IMR-90 (cell line): ENCODE measurements at regions not wholly inside any gene's neighbourhood (a gene's known extent, or its start where the extent isn't known, plus 50 kb on each side); places are given as distances from the start of the nearest gene placed in this dataset.

Source experiments
- ATAC-seq: fragments of 200-7000 bp; cut with Tn5 transposase; 2 replicates; pipeline ENCODE4 v1.9.1; 2020; ENCODE audit warnings: low read depth, mild to moderate bottlenecking, moderate library complexity
- BruUV-seq: library from RNA; stranded (reverse); fragments of 400-500 nt; replicated peaks from 2 replicates; lab custom pipeline; 2021; lab: Mats Ljungman, UMichigan
- CTCF ChIA-PET: fragments of 300-600 bp; formaldehyde crosslinking; extraction: SDS; loops from one replicate; lab custom pipeline; 2021; ENCODE audit warnings: antibody characterized with exemption; lab: Yijun Ruan, JAX
- POLR2A ChIA-PET: fragments of 300-600 bp; sonication (Branson Sonifier 250); formaldehyde crosslinking; loops from one replicate; lab custom pipeline; 2022; ENCODE audit warnings: antibody characterized with exemption; ENCODE audit not compliant: unreplicated experiment; lab: Charles Lee
- DNase-seq: peaks from one replicate; pipeline ENCODE4 v3.0.0; 2013
- H2AFZ ChIP-seq: replicated peaks from 2 replicates; pipeline ENCODE3; 2013; ENCODE audit warnings: low read length, mild to moderate bottlenecking; ENCODE audit not compliant: poor library complexity
- H2AK5ac ChIP-seq: 2 replicates; pipeline ENCODE4 v1.6.1; 2013; ENCODE audit warnings: low read depth, low read length, inconsistent platforms
- H2AK9ac ChIP-seq: replicated peaks from 2 replicates; pipeline ENCODE3; 2013; ENCODE audit warnings: mild to moderate bottlenecking, low read depth, low read length, moderate library complexity; ENCODE audit not compliant: poor library complexity
- H2BK120ac ChIP-seq: 2 replicates; pipeline ENCODE4 v1.6.1; 2013; ENCODE audit warnings: low read depth, low read length, inconsistent platforms
- H2BK15ac ChIP-seq: 3 replicates; pipeline ENCODE4 v1.6.1; 2013; ENCODE audit warnings: low read depth, low read length, inconsistent platforms
- H2BK20ac ChIP-seq: 2 replicates; pipeline ENCODE4 v1.6.1; 2013; ENCODE audit warnings: low read depth, mild to moderate bottlenecking, inconsistent platforms, low read length, moderate library complexity
- H2BK5ac ChIP-seq: 2 replicates; pipeline ENCODE4 v1.6.1; 2013; ENCODE audit warnings: mild to moderate bottlenecking, low read depth, low read length, inconsistent platforms; ENCODE audit not compliant: poor library complexity, severe bottlenecking
- H3K14ac ChIP-seq: replicated peaks from 2 replicates; pipeline ENCODE4 v1.6.1; 2013; ENCODE audit warnings: low read depth, low read length, inconsistent platforms
- H3K18ac ChIP-seq: 2 replicates; pipeline ENCODE4 v1.6.1; 2013; ENCODE audit warnings: low read depth, low read length, control low read depth
- H3K23ac ChIP-seq: 2 replicates; pipeline ENCODE4 v1.6.1; 2013; ENCODE audit warnings: low read depth, low read length, inconsistent platforms
- H3K27ac ChIP-seq: 2 replicates; pipeline ENCODE4 v1.5.1; 2013; ENCODE audit warnings: mild to moderate bottlenecking, control low read depth, low read length; ENCODE audit not compliant: insufficient read depth
- H3K27me3 ChIP-seq: 2 replicates; pipeline ENCODE4 v1.6.1; 2013; ENCODE audit warnings: low read length; ENCODE audit not compliant: control insufficient read depth, insufficient read depth
- H3K36me3 ChIP-seq: 2 replicates; pipeline ENCODE4 v1.6.1; 2013; ENCODE audit warnings: low read length, mixed read lengths; ENCODE audit not compliant: control insufficient read depth, insufficient read depth
- H3K4ac ChIP-seq: 2 replicates; pipeline ENCODE4 v1.6.1; 2013; ENCODE audit warnings: low read depth, low read length, inconsistent platforms
- H3K4me1 ChIP-seq: 2 replicates; pipeline ENCODE4 v1.6.1; 2013; ENCODE audit warnings: low read length, mixed read lengths; ENCODE audit not compliant: control insufficient read depth, insufficient read depth
- H3K4me2 ChIP-seq: 2 replicates; pipeline ENCODE4 v1.6.1; 2013; ENCODE audit warnings: low read depth, mild to moderate bottlenecking, control low read depth, low read length, moderate library complexity
- H3K4me3 ChIP-seq: 2 replicates; pipeline ENCODE4 v1.5.1; 2013; ENCODE audit warnings: low read depth, mild to moderate bottlenecking, control low read depth, low read length, moderate library complexity; ENCODE audit not compliant: insufficient read depth
- H3K56ac ChIP-seq: 2 replicates; pipeline ENCODE4 v1.6.1; 2013; ENCODE audit warnings: low read length, inconsistent platforms; ENCODE audit not compliant: insufficient read depth; ENCODE audit errors: extremely low read depth
- H3K79me1 ChIP-seq, 2 experiments: 2 replicates each; pipeline ENCODE4 v1.6.1; 2013; ENCODE audit warnings: low read length in 2 of 2, inconsistent platforms in 1 of 2, low read depth in 1 of 2
- H3K9ac ChIP-seq: 2 replicates; pipeline ENCODE4 v1.6.1; 2013; ENCODE audit warnings: low read depth, low read length, control low read depth
- H3K9me1 ChIP-seq: 2 replicates; pipeline ENCODE4 v1.6.1; 2013; ENCODE audit warnings: low read length, inconsistent platforms; ENCODE audit not compliant: insufficient read depth
- H3K9me3 ChIP-seq: 2 replicates; pipeline ENCODE4 v1.6.1; 2013; ENCODE audit warnings: low read length; ENCODE audit not compliant: control insufficient read depth, insufficient read depth
- H4K20me1 ChIP-seq: 2 replicates; pipeline ENCODE4 v1.6.1; 2013; ENCODE audit warnings: low read length, inconsistent platforms; ENCODE audit not compliant: insufficient read depth
- H4K5ac ChIP-seq: 2 replicates; pipeline ENCODE4 v1.6.1; 2013; ENCODE audit warnings: mild to moderate bottlenecking, low read depth, low read length, control low read depth
- H4K8ac ChIP-seq, 2 experiments: 2 replicates each; pipeline ENCODE4 v1.6.1; 2013; ENCODE audit warnings: low read depth in 2 of 2, low read length in 2 of 2, control low read depth in 1 of 2, inconsistent platforms in 1 of 2
- H4K91ac ChIP-seq: 2 replicates; pipeline ENCODE4 v1.6.1; 2013; ENCODE audit warnings: low read depth, low read length, inconsistent platforms; ENCODE audit not compliant: insufficient read depth
- BHLHE40 ChIP-seq: fragments of 150-350 bp; IDR thresholded peaks from 2 replicates; pipeline ENCODE4 v1.6.1; 2016; ENCODE audit warnings: mild to moderate bottlenecking, low read depth, low read length
- CEBPB ChIP-seq: IDR thresholded peaks from 2 replicates; pipeline ENCODE4 v1.6.1; 2012; ENCODE audit warnings: low read depth, low read length, improper control_type of control experiment
- CHD1 ChIP-seq: IDR thresholded peaks from 2 replicates; pipeline ENCODE4 v1.6.1; 2012; ENCODE audit warnings: low read depth, low read length, improper control_type of control experiment
- CTCF ChIP-seq: conservative IDR thresholded peaks from 2 replicates; pipeline ENCODE4 v1.5.1; 2012; ENCODE audit warnings: mild to moderate bottlenecking, low read depth, low read length, improper control_type of control experiment
- ELK1 ChIP-seq: fragments of 150-350 bp; IDR thresholded peaks from 2 replicates; pipeline ENCODE4 v1.6.1; 2016; ENCODE audit warnings: low read depth, mild to moderate bottlenecking, low read length, moderate library complexity, borderline replicate concordance
- FOS ChIP-seq: fragments of 150-350 bp; IDR thresholded peaks from 2 replicates; pipeline ENCODE4 v1.6.1; 2016; ENCODE audit warnings: low read depth, low read length
- MAFK ChIP-seq: IDR thresholded peaks from 2 replicates; pipeline ENCODE4 v1.6.1; 2012; ENCODE audit warnings: low read depth, low read length, improper control_type of control experiment
- MAZ ChIP-seq: IDR thresholded peaks from 2 replicates; pipeline ENCODE4 v1.6.1; 2012; ENCODE audit warnings: low read depth, mild to moderate bottlenecking, low read length, improper control_type of control experiment, moderate library complexity, borderline replicate concordance
- MXI1 ChIP-seq: IDR thresholded peaks from 2 replicates; pipeline ENCODE4 v1.6.1; 2012; ENCODE audit warnings: low read depth, mild to moderate bottlenecking, low read length, moderate library complexity, borderline replicate concordance
- NFE2L2 ChIP-seq: fragments of 150-350 bp; IDR thresholded peaks from 2 replicates; pipeline ENCODE4 v1.6.1; 2016; ENCODE audit warnings: low read depth, mild to moderate bottlenecking, low read length
- POLR2A ChIP-seq: IDR thresholded peaks from 2 replicates; pipeline ENCODE4 v1.6.1; 2012; ENCODE audit warnings: mild to moderate bottlenecking, low read depth, low read length
- RAD21 ChIP-seq: IDR thresholded peaks from 2 replicates; pipeline ENCODE4 v1.6.1; 2012; ENCODE audit warnings: low read length, improper control_type of control experiment
- RCOR1 ChIP-seq: IDR thresholded peaks from 2 replicates; pipeline ENCODE4 v1.6.1; 2012; ENCODE audit warnings: mild to moderate bottlenecking, low read length, improper control_type of control experiment; ENCODE audit not compliant: insufficient replicate concordance
- RFX5 ChIP-seq: IDR thresholded peaks from 2 replicates; pipeline ENCODE4 v1.8.0; 2012; ENCODE audit warnings: low read depth, mild to moderate bottlenecking, low read length, moderate library complexity
- SMC3 ChIP-seq: fragments of 150-350 bp; IDR thresholded peaks from 2 replicates; pipeline ENCODE4 v1.6.1; 2016; ENCODE audit warnings: low read depth, mild to moderate bottlenecking, antibody characterized with exemption, low read length, moderate library complexity
- USF2 ChIP-seq: fragments of 150-350 bp; IDR thresholded peaks from 2 replicates; pipeline ENCODE4 v1.6.1; 2017; ENCODE audit warnings: mild to moderate bottlenecking, antibody characterized with exemption, low read length, low read depth
- WGBS, 2 experiments: methylation state at CpG; one replicate each; pipeline versions ENCODE4 v1.1.5 to v1.1.7; 2013; ENCODE audit warnings: missing lambda C conversion rate in 2 of 2; ENCODE audit not compliant: insufficient read length in 1 of 2; ENCODE audit errors: extremely low coverage in 2 of 2; 5-methylcytosine and 5-hydroxymethylcytosine counted together
- dilution Hi-C: fragments of 300-500 bp; cut with HindIII; formaldehyde crosslinking; loops from one replicate; pipeline ENCODE4 v1.14.3; 2018; ENCODE audit warnings: low sequenced_read_pairs; ENCODE audit not compliant: unreplicated experiment
- in situ Hi-C: fragments of 300-500 bp; cut with MboI; formaldehyde crosslinking; loops from 3 replicates; pipeline ENCODE4 v1.14.3; 2019; ENCODE audit warnings: low sequenced_read_pairs, inconsistent platforms, mixed read lengths
- intact Hi-C: fragments of 100-400 bp; cut with micrococcal nuclease; formaldehyde crosslinking; loops from 2 replicates; pipeline ENCODE4 v1.10.0; 2022

- H3K56ac ChIP-seq, result no peak overlapping the region
- H3K9me1 ChIP-seq, result no peaks in the 10 kb centered on the region
- in situ Hi-C loops (no loop called here), dilution Hi-C loops (no loop called here), intact Hi-C loops (no loop called here)
- H3K18ac ChIP-seq, result no peak overlapping the region
- peaks cover 3% of the 10 kb centered on the region; the same call in 1 of the 2 replicates for H3K9me3 ChIP-seq
- H2AFZ ChIP-seq, result no peak overlapping the region
- no peaks in the 10 kb centered on the region for H3K4me1 ChIP-seq
- H4K20me1 ChIP-seq, result no peaks in the 10 kb centered on the region
- no peak overlapping the region for H4K5ac ChIP-seq
- no peak for DNase-seq
- H3K4me3 ChIP-seq, result no peak overlapping the region
- H2BK15ac ChIP-seq, result no peak overlapping the region
- H2AK9ac ChIP-seq, result no peak overlapping the region
- H4K91ac ChIP-seq, result no peak overlapping the region
- H2BK20ac ChIP-seq, result no peak overlapping the region
- 52% methylated on average over 3 of the region's 9 CpGs; no CpG with 5 or more reads in 1 of the 2 experiments for WGBS, 2 experiments
- no peak overlapping the region for H3K23ac ChIP-seq
- H3K79me1 ChIP-seq, result no peaks in the 10 kb centered on the region
- no peak for ATAC-seq
- no peak overlapping the region for H3K4ac ChIP-seq
- ChIA-PET POLR2A (no interaction called here), CTCF (no interaction called here)
- BruUV-seq, result no TSS peak
- no peak overlapping the region for H3K9ac ChIP-seq
- no peak overlapping the region for H2BK5ac ChIP-seq
- H2BK120ac ChIP-seq, result no peak overlapping the region
- no peaks in the 10 kb centered on the region for H3K36me3 ChIP-seq
- no peak overlapping the region for H3K4me2 ChIP-seq
- no peak overlapping the region for H4K8ac ChIP-seq
- H2AK5ac ChIP-seq, result no peak overlapping the region
- no peak overlapping the region for H3K27ac ChIP-seq
- no peak for TF ChIP-seq RFX5
- TF ChIP-seq CEBPB, result no peak
- no peak for TF ChIP-seq MAFK
- TF ChIP-seq RCOR1, result no peak
- TF ChIP-seq FOS, result no peak
- TF ChIP-seq MAZ, result no peak
- no peak for TF ChIP-seq NFE2L2
- TF ChIP-seq SMC3, result no peak
- TF ChIP-seq CTCF, result no peak
- no peak for TF ChIP-seq POLR2A
- TF ChIP-seq USF2, result no peak
- no peak for TF ChIP-seq RAD21
- no peak for TF ChIP-seq CHD1
- TF ChIP-seq ELK1, result no peak
- no peak for TF ChIP-seq BHLHE40
- TF ChIP-seq MXI1, result no peak
- no peaks in the 10 kb centered on the region for H3K27me3 ChIP-seq
- H3K14ac ChIP-seq, result no peak overlapping the region
Measured at GRCh38 chr16:8408855-8409567, 181.3 kb downstream of the TMEM114 start.
